K562 (cell line): ENCODE measurements at regions not wholly inside any gene's neighbourhood (a gene's known extent, or its start where the extent isn't known, plus 50 kb on each side); places are given as distances from the start of the nearest gene placed in this dataset.
"Not testable (repeated sequence)": the region's sequence is repeated elsewhere in the genome, so short reads cannot be mapped to it uniquely, and the experiment has no call there.

Experiments used
- ATAC-seq: fragments of 200-7000 bp; cut with Tn5 transposase; 3 replicates; pipeline ENCODE4 v1.9.1; 2020; ENCODE audit warnings: moderate library complexity
- BruUV-seq: library from RNA; stranded (reverse); fragments of 400-500 nt; replicated peaks from 2 replicates; lab custom pipeline; 2021; lab: Mats Ljungman, UMichigan
- CTCF ChIA-PET: fragments of 300-600 bp; formaldehyde crosslinking; extraction: SDS; loops from one replicate; lab custom pipeline; 2021; ENCODE audit warnings: low intra/inter-chr PET ratio; lab: Yijun Ruan, JAX
- POLR2A ChIA-PET: fragments of 300-600, 350-650 bp; sonication (Branson Sonifier 250); formaldehyde crosslinking; extraction: SDS; loops from one replicate; lab custom pipeline; 2021; ENCODE audit warnings: antibody characterized with exemption, inconsistent platforms; lab: Yijun Ruan, JAX
- DNase-seq, 4 experiments: peaks; one replicate each; pipeline versions ENCODE4 v3.0.0 to v3.0.0-alpha.2; 2011 to 2018; ENCODE audit warnings: low spot score in 3 of 4, mixed read lengths in 3 of 4; ENCODE audit errors: extremely low read depth in 1 of 4
- FAIRE-seq: peaks from 2 replicates; lab custom pipeline; 2011; peaks lifted over from hg19 to GRCh38; lab: Jason Lieb, UNC
- H2AFZ ChIP-seq: 2 replicates; pipeline ENCODE4 v1.6.0; 2011; ENCODE audit warnings: low read depth, low read length, control low read depth, inconsistent platforms
- H3K27ac ChIP-seq: fragments of 200-600 bp; 3 replicates; pipeline ENCODE4 v1.8.0; 2011; ENCODE audit warnings: low read depth, mild to moderate bottlenecking, control low read depth, inconsistent platforms, low read length, moderate library complexity, mixed read lengths; ENCODE audit errors: extremely low read depth
- H3K27me3 ChIP-seq, 2 experiments: fragments of 300-600 bp in 1 of 2; 2 replicates in 1 of 2; 3 replicates in 1 of 2; pipeline versions ENCODE4 v1.6.0 to v1.8.0; 2011; ENCODE audit warnings: inconsistent platforms in 2 of 2, low read length in 2 of 2, mild to moderate bottlenecking in 1 of 2, mixed read lengths in 1 of 2, moderate library complexity in 1 of 2; ENCODE audit not compliant: control insufficient read depth in 2 of 2, insufficient read depth in 2 of 2
- H3K36me3 ChIP-seq: fragments of 300-600 bp; 3 replicates; pipeline ENCODE4 v1.8.0; 2011; ENCODE audit warnings: mild to moderate bottlenecking, low read length, inconsistent platforms; ENCODE audit not compliant: control insufficient read depth, insufficient read depth
- H3K4me1 ChIP-seq, 2 experiments: fragments of 200-600 bp in 1 of 2; replicated peaks in 1 of 2; 2 replicates in 1 of 2; 3 replicates in 1 of 2; pipeline versions ENCODE4 v1.5.1 to v1.8.0; 2011; ENCODE audit warnings: inconsistent platforms in 2 of 2, low read length in 2 of 2, mild to moderate bottlenecking in 1 of 2, mixed read lengths in 1 of 2, moderate library complexity in 1 of 2; ENCODE audit not compliant: control insufficient read depth in 2 of 2, insufficient read depth in 2 of 2
- H3K4me2 ChIP-seq: 2 replicates; pipeline ENCODE4 v1.6.1; 2011; ENCODE audit warnings: low read length, control low read depth, inconsistent platforms, mixed read lengths; ENCODE audit not compliant: insufficient read depth
- H3K4me3 ChIP-seq: fragments of 200-600 bp; sonication (generic), shearing (Covaris generic); 2 replicates; pipeline ENCODE4 v1.5.1; 2016; ENCODE audit warnings: control low read depth, inconsistent platforms
- H3K79me2 ChIP-seq: fragments of 200-600 bp; 3 replicates; pipeline ENCODE4 v1.8.0; 2011; ENCODE audit warnings: low read length, inconsistent platforms; ENCODE audit not compliant: control insufficient read depth, insufficient read depth
- H3K9ac ChIP-seq, 2 experiments: 2 replicates each; pipeline versions ENCODE4 v1.6.0 to v1.6.1; 2011; ENCODE audit warnings: low read depth in 2 of 2, low read length in 2 of 2, control low read depth in 1 of 2, inconsistent platforms in 1 of 2, mild to moderate bottlenecking in 1 of 2, mixed read lengths in 1 of 2; ENCODE audit not compliant: insufficient read depth in 1 of 2
- H3K9me1 ChIP-seq: one replicate; pipeline ENCODE4 v1.6.0; 2011; ENCODE audit warnings: inconsistent platforms, mild to moderate bottlenecking, low read length, moderate library complexity; ENCODE audit not compliant: control insufficient read depth, insufficient read depth
- H3K9me3 ChIP-seq: replicated peaks from 2 replicates; pipeline ENCODE4 v1.5.1; 2011; ENCODE audit warnings: low read depth, low read length, inconsistent platforms; ENCODE audit not compliant: control insufficient read depth, insufficient read depth
- H4K20me1 ChIP-seq: replicated peaks from 2 replicates; pipeline ENCODE4 v1.6.1; 2011; ENCODE audit warnings: low read length, inconsistent platforms, mixed read lengths; ENCODE audit not compliant: control insufficient read depth, insufficient read depth
- FOXJ3 ChIP-seq: sonication (generic); formaldehyde crosslinking; IDR thresholded peaks from 2 replicates; pipeline ENCODE4 v1.4.0; 2020; ENCODE audit warnings: mild to moderate bottlenecking, missing genetic modification reagents
- ZNF175 ChIP-seq: fragments of 200-800 bp; sonication (Bioruptor generic); IDR thresholded peaks from 2 replicates; pipeline ENCODE4 v1.6.1; 2016; ENCODE audit warnings: low read depth, mild to moderate bottlenecking, missing genetic modification characterization, missing compliant biosample characterization
- ZNF77 ChIP-seq: fragments of 250-450 bp; sonication (Bioruptor Pico); IDR thresholded peaks from 2 replicates; pipeline ENCODE4 v1.5.0; 2020
- in situ Hi-C: fragments of 300-500 bp; cut with MboI; formaldehyde crosslinking; loops from 4 replicates; pipeline ENCODE4 v1.15.0; 2018; ENCODE audit warnings: inconsistent platforms, mixed read lengths
- intact Hi-C: fragments of 100-400 bp; cut with micrococcal nuclease; formaldehyde crosslinking; loops from 2 replicates; pipeline ENCODE4 v1.14.2; 2022
- TF ChIP-seq, protein P1 (sequence below), 2 experiments: fragments of 450-650 bp in 1 of 2; IDR thresholded peaks; 2 replicates each; pipeline ENCODE4 v1.6.1; 2011 to 2017; ENCODE audit warnings: low read depth in 2 of 2, antibody characterized with exemption in 1 of 2, borderline replicate concordance in 1 of 2, low read length in 1 of 2, mild to moderate bottlenecking in 1 of 2, mixed read lengths in 1 of 2; ENCODE audit not compliant: control insufficient read depth in 1 of 2
- TF ChIP-seq, protein P2 (sequence below): fragments of 450-650 bp; IDR thresholded peaks from one replicate; pipeline ENCODE4 v1.6.1; 2018; ENCODE audit warnings: mild to moderate bottlenecking, moderate library complexity; ENCODE audit not compliant: partially characterized antibody

DNA sequence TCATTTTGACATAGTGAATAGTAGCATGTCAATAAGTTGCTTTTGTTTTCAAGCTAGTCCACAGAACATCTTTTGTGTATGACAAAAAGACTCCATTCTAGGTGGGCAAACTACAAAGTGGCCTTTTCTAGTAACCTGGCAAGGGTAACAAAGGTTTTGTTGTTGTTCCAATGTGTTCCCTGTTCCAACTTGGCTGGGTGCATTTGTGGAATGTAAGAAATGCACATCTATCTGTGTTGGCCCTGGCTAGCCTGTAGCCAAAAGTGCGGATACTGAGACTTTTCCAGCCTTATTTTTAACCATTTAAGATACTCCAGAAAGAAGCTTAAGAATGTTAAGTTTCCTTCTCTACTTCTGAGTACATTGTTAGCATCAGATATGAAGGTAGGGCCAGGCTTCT is 118.7 kb upstream of the CHRDL1 start (continued):
- TF ChIP-seq, protein P1, sequence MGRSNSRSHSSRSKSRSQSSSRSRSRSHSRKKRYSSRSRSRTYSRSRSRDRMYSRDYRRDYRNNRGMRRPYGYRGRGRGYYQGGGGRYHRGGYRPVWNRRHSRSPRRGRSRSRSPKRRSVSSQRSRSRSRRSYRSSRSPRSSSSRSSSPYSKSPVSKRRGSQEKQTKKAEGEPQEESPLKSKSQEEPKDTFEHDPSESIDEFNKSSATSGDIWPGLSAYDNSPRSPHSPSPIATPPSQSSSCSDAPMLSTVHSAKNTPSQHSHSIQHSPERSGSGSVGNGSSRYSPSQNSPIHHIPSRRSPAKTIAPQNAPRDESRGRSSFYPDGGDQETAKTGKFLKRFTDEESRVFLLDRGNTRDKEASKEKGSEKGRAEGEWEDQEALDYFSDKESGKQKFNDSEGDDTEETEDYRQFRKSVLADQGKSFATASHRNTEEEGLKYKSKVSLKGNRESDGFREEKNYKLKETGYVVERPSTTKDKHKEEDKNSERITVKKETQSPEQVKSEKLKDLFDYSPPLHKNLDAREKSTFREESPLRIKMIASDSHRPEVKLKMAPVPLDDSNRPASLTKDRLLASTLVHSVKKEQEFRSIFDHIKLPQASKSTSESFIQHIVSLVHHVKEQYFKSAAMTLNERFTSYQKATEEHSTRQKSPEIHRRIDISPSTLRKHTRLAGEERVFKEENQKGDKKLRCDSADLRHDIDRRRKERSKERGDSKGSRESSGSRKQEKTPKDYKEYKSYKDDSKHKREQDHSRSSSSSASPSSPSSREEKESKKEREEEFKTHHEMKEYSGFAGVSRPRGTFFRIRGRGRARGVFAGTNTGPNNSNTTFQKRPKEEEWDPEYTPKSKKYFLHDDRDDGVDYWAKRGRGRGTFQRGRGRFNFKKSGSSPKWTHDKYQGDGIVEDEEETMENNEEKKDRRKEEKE (IDR thresholded peaks at IDR 0.05; ENCODE audit: borderline replicate concordance in 1 of 2, control insufficient read depth in 1 of 2, low read depth in 2 of 2, low read length in 1 of 2): no peak
- TF ChIP-seq ZNF77 (CRISPR knock-in tag) (no peak), ZNF175 (CRISPR knock-in tag) (no peak), FOXJ3 (no peak)
- TF ChIP-seq, protein P2, sequence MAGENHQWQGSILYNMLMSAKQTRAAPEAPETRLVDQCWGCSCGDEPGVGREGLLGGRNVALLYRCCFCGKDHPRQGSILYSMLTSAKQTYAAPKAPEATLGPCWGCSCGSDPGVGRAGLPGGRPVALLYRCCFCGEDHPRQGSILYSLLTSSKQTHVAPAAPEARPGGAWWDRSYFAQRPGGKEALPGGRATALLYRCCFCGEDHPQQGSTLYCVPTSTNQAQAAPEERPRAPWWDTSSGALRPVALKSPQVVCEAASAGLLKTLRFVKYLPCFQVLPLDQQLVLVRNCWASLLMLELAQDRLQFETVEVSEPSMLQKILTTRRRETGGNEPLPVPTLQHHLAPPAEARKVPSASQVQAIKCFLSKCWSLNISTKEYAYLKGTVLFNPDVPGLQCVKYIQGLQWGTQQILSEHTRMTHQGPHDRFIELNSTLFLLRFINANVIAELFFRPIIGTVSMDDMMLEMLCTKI: no peak

DNA sequence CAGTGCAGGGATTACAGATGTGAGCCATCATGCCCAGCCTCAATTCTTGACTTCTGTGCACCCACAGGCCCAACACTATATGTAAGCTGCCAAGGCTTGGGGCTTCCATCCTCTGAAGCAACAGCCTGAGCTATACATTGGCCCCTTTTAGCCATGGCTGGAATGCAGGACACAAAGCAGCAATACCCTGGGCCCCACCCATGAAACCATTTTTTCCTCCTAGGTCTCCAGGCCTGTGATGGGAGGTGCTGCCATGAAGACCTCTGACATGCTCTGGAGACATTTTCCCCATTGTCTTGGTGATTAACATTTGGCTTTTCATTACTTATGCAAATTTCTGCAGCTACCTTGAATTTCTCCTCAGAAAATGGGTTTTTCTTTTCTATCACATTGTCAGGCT is 109.1 kb upstream of the CHRDL1 start:
- H3K27me3 ChIP-seq, H4K20me1 ChIP-seq, H3K4me1 ChIP-seq, POLR2A ChIA-PET, H3K4me2 ChIP-seq, CTCF ChIA-PET, H3K79me2 ChIP-seq, H2AFZ ChIP-seq, intact Hi-C loops, H3K4me3 ChIP-seq, DNase-seq, H3K36me3 ChIP-seq, ATAC-seq, in situ Hi-C loops, H3K9me1 ChIP-seq, BruUV-seq, FAIRE-seq, H3K9me3 ChIP-seq, H3K27ac ChIP-seq, H3K9ac ChIP-seq: not testable (repeated sequence)
